Smooth muscle cell (in vitro differentiated cells): ENCODE measurements at regions not wholly inside any gene's neighbourhood (a gene's known extent, or its start where the extent isn't known, plus 50 kb on each side); places are given as distances from the start of the nearest gene placed in this dataset.

Source experiments
- DNase-seq: peaks from one replicate; lab custom pipeline; 2025; ENCODE audit not compliant: unreplicated experiment; lab: John Stamatoyannopoulos, UW
- H2AFZ ChIP-seq: fragments of 200-600 bp; sonication (generic); 2 replicates; pipeline ENCODE4 v1.6.0; 2016; ENCODE audit warnings: antibody characterized with exemption, low read depth, mild to moderate bottlenecking
- H3F3A ChIP-seq: fragments of 200-600 bp; sonication (generic); 2 replicates; pipeline ENCODE4 v1.6.0; 2017; ENCODE audit warnings: antibody characterized with exemption, low read depth
- H3K27ac ChIP-seq: fragments of 200-600 bp; sonication (generic); 2 replicates; pipeline ENCODE4 v1.5.1; 2016; ENCODE audit warnings: low read depth, mild to moderate bottlenecking
- H3K27me3 ChIP-seq: fragments of 200-600 bp; sonication (generic); 2 replicates; pipeline ENCODE4 v1.6.1; 2016; ENCODE audit warnings: low read depth, mild to moderate bottlenecking
- H3K36me3 ChIP-seq: fragments of 200-600 bp; sonication (generic); 2 replicates; pipeline ENCODE4 v1.5.1; 2016; ENCODE audit warnings: low read depth
- H3K4me1 ChIP-seq: fragments of 200-600 bp; sonication (generic); 2 replicates; pipeline ENCODE4 v1.5.1; 2016; ENCODE audit warnings: low read depth
- H3K4me2 ChIP-seq: fragments of 200-600 bp; sonication (generic); 2 replicates; pipeline ENCODE4 v1.6.0; 2016; ENCODE audit warnings: mild to moderate bottlenecking
- H3K4me3 ChIP-seq: fragments of 200-600 bp; sonication (generic); 2 replicates; pipeline ENCODE4 v1.5.1; 2016; ENCODE audit warnings: mild to moderate bottlenecking
- H3K79me2 ChIP-seq: fragments of 200-600 bp; sonication (generic); 2 replicates; pipeline ENCODE4 v1.6.0; 2016; ENCODE audit warnings: low read depth, mild to moderate bottlenecking
- H3K9ac ChIP-seq: fragments of 200-600 bp; sonication (generic); 2 replicates; pipeline ENCODE4 v1.6.0; 2016; ENCODE audit warnings: low read depth
- H3K9me3 ChIP-seq: fragments of 200-600 bp; sonication (generic); replicated peaks from 2 replicates; pipeline ENCODE4 v1.5.1; 2016; ENCODE audit warnings: low read depth
- H4K20me1 ChIP-seq: fragments of 200-600 bp; sonication (generic); 2 replicates; pipeline ENCODE4 v1.6.0; 2016; ENCODE audit warnings: low read depth
- WGBS: methylation state at CpG from one replicate; pipeline ENCODE4 v1.1.7; 2016; ENCODE audit warnings: low lambda C conversion rate; 5-methylcytosine and 5-hydroxymethylcytosine counted together
- TF ChIP-seq, protein P1 (sequence below): fragments of 200-600 bp; sonication (generic); IDR thresholded peaks from 2 replicates; pipeline ENCODE4 v1.5.1; 2017; ENCODE audit warnings: borderline replicate concordance, mild to moderate bottlenecking, antibody characterized with exemption; ENCODE audit not compliant: insufficient read depth, poor library complexity, severe bottlenecking

DNA sequence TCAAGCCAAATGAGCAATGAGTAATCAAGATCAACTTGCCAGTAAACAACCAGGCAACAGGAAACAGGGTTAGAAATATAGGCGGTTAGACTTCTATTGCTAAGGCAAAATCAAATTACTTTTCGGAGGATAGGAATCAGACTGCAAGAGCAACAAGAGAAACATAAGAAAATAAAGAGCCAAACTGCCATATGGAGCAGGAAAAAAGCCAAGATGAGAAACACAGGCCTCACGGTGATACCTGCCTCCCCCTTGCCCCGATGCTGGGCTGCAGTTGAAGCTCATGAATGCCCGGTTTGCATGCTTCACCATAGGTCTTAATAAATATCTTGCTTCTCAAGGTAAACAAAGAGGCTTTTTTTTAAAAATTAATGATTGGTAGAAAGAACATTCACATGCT is 158.4 kb upstream of the MAGEC2 start:
- no peak overlapping the region for H3K4me3 ChIP-seq
- no peak overlapping the region for H3K27ac ChIP-seq
- H4K20me1 ChIP-seq = no peaks in the 10 kb centered on the region
- H3K79me2 ChIP-seq = no peaks in the 10 kb centered on the region
- 84% methylated on average over 5 of the region's 5 CpGs for WGBS
- no peak overlapping the region for H3K9ac ChIP-seq
- H3K4me2 ChIP-seq = no peak overlapping the region
- no peaks in the 10 kb centered on the region for H3K27me3 ChIP-seq
- H3K36me3 ChIP-seq = no peaks in the 10 kb centered on the region
- H3F3A ChIP-seq = no peaks in the 10 kb centered on the region
- H3K9me3 ChIP-seq = no peaks in the 10 kb centered on the region
- no peak overlapping the region for H2AFZ ChIP-seq
- H3K4me1 ChIP-seq = no peaks in the 10 kb centered on the region
- no peak for DNase-seq
- TF ChIP-seq, protein P1, sequence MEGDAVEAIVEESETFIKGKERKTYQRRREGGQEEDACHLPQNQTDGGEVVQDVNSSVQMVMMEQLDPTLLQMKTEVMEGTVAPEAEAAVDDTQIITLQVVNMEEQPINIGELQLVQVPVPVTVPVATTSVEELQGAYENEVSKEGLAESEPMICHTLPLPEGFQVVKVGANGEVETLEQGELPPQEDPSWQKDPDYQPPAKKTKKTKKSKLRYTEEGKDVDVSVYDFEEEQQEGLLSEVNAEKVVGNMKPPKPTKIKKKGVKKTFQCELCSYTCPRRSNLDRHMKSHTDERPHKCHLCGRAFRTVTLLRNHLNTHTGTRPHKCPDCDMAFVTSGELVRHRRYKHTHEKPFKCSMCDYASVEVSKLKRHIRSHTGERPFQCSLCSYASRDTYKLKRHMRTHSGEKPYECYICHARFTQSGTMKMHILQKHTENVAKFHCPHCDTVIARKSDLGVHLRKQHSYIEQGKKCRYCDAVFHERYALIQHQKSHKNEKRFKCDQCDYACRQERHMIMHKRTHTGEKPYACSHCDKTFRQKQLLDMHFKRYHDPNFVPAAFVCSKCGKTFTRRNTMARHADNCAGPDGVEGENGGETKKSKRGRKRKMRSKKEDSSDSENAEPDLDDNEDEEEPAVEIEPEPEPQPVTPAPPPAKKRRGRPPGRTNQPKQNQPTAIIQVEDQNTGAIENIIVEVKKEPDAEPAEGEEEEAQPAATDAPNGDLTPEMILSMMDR = no peak

DNA sequence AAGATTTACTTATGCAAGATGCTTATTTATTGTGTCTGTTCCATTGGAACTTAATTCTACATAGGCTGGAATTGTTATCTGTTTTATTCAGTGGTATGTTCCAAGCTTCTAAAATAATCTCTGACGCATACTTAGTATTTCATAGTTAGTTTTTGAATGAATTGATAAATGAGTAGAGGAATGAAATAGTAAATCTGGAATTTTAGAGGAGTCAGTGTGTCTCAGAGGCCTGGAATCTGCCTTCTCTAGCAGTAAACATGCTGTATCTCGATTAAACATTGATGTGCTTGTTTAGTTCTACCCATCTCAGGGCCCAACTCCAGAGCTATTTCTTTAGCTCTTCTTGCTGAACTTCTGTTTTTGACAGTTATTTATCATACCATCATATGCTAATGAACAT is 154.2 kb upstream of the MAGEC2 start:
- Histone ChIP-seq H3K9me3 (no peaks in the 10 kb centered on the region), H3K9ac (no peak overlapping the region), H3K36me3 (no peaks in the 10 kb centered on the region), H3K4me2 (no peak overlapping the region), H3F3A (no peaks in the 10 kb centered on the region), H2AFZ (no peak overlapping the region), H4K20me1 (no peaks in the 10 kb centered on the region), H3K4me1 (no peaks in the 10 kb centered on the region), H3K27me3 (no peaks in the 10 kb centered on the region), H3K79me2 (no peaks in the 10 kb centered on the region), H3K27ac (no peak overlapping the region), H3K4me3 (no peak overlapping the region)
- no peak for DNase-seq
- TF ChIP-seq, protein P1 = no peak
- WGBS = 63% methylated on average over 2 of the region's 2 CpGs

DNA sequence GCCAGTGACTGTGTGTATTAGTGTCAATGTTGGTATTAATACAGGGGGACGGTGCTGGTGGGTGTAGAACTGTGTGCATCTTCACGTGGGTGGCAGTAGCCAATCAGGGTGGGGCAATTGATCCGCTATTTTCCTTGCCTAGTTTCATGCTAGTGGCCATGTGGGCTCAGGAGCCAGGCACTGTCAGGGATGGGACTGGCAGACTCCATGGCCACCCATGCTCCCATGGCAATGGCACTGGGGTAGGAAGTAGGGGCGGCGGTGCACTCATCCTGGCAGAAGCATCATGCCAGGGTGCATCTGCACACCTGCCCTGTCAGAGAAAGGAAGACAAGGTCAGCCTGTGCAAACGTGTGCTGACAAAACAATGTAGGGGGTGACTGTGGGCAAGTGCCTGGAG is 122.1 kb upstream of the MAGEC2 start:
- TF ChIP-seq, protein P1 = no peak
- H3K27ac ChIP-seq = no peak overlapping the region
- H4K20me1 ChIP-seq = no peaks in the 10 kb centered on the region
- H3K9me3 ChIP-seq = no peaks in the 10 kb centered on the region
- 70% methylated on average over 6 of the region's 6 CpGs for WGBS
- no peaks in the 10 kb centered on the region for H3K27me3 ChIP-seq
- H3F3A ChIP-seq = no peaks in the 10 kb centered on the region
- DNase-seq = no peak
- no peaks in the 10 kb centered on the region for H3K79me2 ChIP-seq
- no peak overlapping the region for H3K4me2 ChIP-seq
- no peaks in the 10 kb centered on the region for H3K4me1 ChIP-seq
- no peak overlapping the region for H3K4me3 ChIP-seq
- no peak overlapping the region for H3K9ac ChIP-seq
- H3K36me3 ChIP-seq = no peaks in the 10 kb centered on the region
- no peak overlapping the region for H2AFZ ChIP-seq

DNA sequence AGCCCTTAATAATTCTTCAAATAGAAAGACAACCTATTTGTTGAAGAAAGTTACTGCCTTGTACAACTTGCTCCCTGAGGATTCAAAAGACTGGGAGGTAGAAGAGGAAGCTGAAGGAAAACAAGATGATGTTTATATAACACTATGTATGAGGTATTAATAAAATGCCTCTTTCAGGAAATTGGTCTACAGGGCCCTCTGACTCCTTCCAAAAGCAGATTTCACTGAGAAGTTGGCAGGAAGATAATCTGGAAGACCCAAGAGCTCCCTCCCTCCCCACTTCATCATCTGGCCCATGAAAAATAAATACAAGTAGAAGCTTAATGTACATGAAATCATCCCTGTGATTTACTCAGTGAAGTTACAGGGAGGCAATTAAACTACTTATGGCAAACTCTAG is 107.5 kb upstream of the MAGEC2 start:
- H3F3A ChIP-seq = no peaks in the 10 kb centered on the region
- H3K4me3 ChIP-seq = no peak overlapping the region
- TF ChIP-seq, protein P1 = no peak
- no peak overlapping the region for H3K27ac ChIP-seq
- no peaks in the 10 kb centered on the region for H3K36me3 ChIP-seq
- no peaks in the 10 kb centered on the region for H3K4me1 ChIP-seq
- no peaks in the 10 kb centered on the region for H3K79me2 ChIP-seq
- no peaks in the 10 kb centered on the region for H3K9me3 ChIP-seq
- no peak for DNase-seq
- no peak overlapping the region for H2AFZ ChIP-seq
- no peaks in the 10 kb centered on the region for H4K20me1 ChIP-seq
- no peak overlapping the region for H3K9ac ChIP-seq
- no peaks in the 10 kb centered on the region for H3K27me3 ChIP-seq
- no peak overlapping the region for H3K4me2 ChIP-seq
